Neural cell (in vitro differentiated cells): ENCODE measurements at regions not wholly inside any gene's neighbourhood (a gene's known extent, or its start where the extent isn't known, plus 50 kb on each side); places are given as distances from the start of the nearest gene placed in this dataset.

Experiments
- H2AFZ ChIP-seq: fragments of 200-600, 300-800 bp; sonication (generic), shearing (Covaris generic); 2 replicates; pipeline ENCODE4 v1.6.0; 2014; ENCODE audit warnings: low read depth, mild to moderate bottlenecking, antibody characterized with exemption, low read length, moderate library complexity
- H3F3A ChIP-seq: fragments of 200-600 bp; shearing (Covaris generic); 2 replicates; pipeline ENCODE4 v1.6.1; 2016; ENCODE audit warnings: mild to moderate bottlenecking, moderate library complexity, mixed read lengths, antibody characterized with exemption, low read length; ENCODE audit not compliant: insufficient read depth, poor library complexity, severe bottlenecking
- H3K27ac ChIP-seq: fragments of 200-600, 300-800 bp; sonication (generic), shearing (Covaris generic); 2 replicates; pipeline ENCODE4 v1.5.1; 2014; ENCODE audit warnings: mild to moderate bottlenecking, low read length, moderate library complexity
- H3K27me3 ChIP-seq: fragments of 300-800, 200-600 bp; sonication (generic), shearing (Covaris generic); 2 replicates; pipeline ENCODE4 v1.6.0; 2014; ENCODE audit warnings: mild to moderate bottlenecking, low read depth, low read length, moderate library complexity; ENCODE audit not compliant: insufficient read depth
- H3K36me3 ChIP-seq: fragments of 300-800, 200-600 bp; sonication (generic), shearing (Covaris generic); 2 replicates; pipeline ENCODE4 v1.5.1; 2014; ENCODE audit warnings: mild to moderate bottlenecking, antibody characterized with exemption, low read length, moderate library complexity; ENCODE audit not compliant: insufficient read depth
- H3K4me2 ChIP-seq: fragments of 300-800, 200-600 bp; sonication (generic), shearing (Covaris generic); 2 replicates; pipeline ENCODE4 v1.6.0; 2014; ENCODE audit warnings: mild to moderate bottlenecking, low read length
- H3K4me3 ChIP-seq: fragments of 300-800, 200-600 bp; sonication (generic), shearing (Covaris generic); 2 replicates; pipeline ENCODE4 v1.5.1; 2014; ENCODE audit warnings: mild to moderate bottlenecking, low read length, moderate library complexity
- H3K79me2 ChIP-seq: fragments of 200-600 bp; shearing (Covaris generic); replicated peaks from 2 replicates; pipeline ENCODE4 v1.6.0; 2014; ENCODE audit warnings: mild to moderate bottlenecking, low read length, moderate library complexity; ENCODE audit not compliant: insufficient read depth
- H3K9ac ChIP-seq: fragments of 300-800, 200-600 bp; sonication (generic), shearing (Covaris generic); 2 replicates; pipeline ENCODE4 v1.6.1; 2016; ENCODE audit warnings: mild to moderate bottlenecking, low read length, mixed read lengths
- H3K9me2 ChIP-seq: fragments of 200-600 bp; shearing (Covaris generic); 2 replicates; pipeline ENCODE4 v1.6.1; 2016; ENCODE audit warnings: mild to moderate bottlenecking, low read length, mixed read lengths; ENCODE audit not compliant: insufficient read depth
- H3K9me3 ChIP-seq: fragments of 200-600, 300-800 bp; sonication (generic), shearing (Covaris generic); 2 replicates; pipeline ENCODE4 v1.6.1; 2016; ENCODE audit warnings: mild to moderate bottlenecking, mixed run types, low read length, moderate library complexity, mixed read lengths
- H4K20me1 ChIP-seq: fragments of 200-600 bp; shearing (Covaris generic); 2 replicates; pipeline ENCODE4 v1.6.1; 2016; ENCODE audit warnings: mild to moderate bottlenecking, mixed run types; ENCODE audit not compliant: insufficient read depth
- CTCF ChIP-seq: fragments of 450-650 bp; IDR thresholded peaks from 2 replicates; pipeline ENCODE4 v1.5.1; 2014; ENCODE audit warnings: antibody characterized with exemption, mild to moderate bottlenecking, moderate library complexity; ENCODE audit not compliant: poor library complexity, severe bottlenecking
- EP300 ChIP-seq: fragments of 450-650 bp; conservative IDR thresholded peaks from 2 replicates; pipeline ENCODE4 v1.6.1; 2014; ENCODE audit warnings: antibody characterized with exemption, mild to moderate bottlenecking, moderate library complexity; ENCODE audit not compliant: poor library complexity, severe bottlenecking
- EZH2 ChIP-seq: fragments of 200-600, 300-800 bp; shearing (Covaris generic), sonication (generic); IDR thresholded peaks from 2 replicates; pipeline ENCODE4 v1.6.1; 2014; ENCODE audit warnings: antibody characterized with exemption, low read length, borderline replicate concordance, mild to moderate bottlenecking; ENCODE audit not compliant: insufficient read depth, poor library complexity, severe bottlenecking
- MXI1 ChIP-seq: fragments of 450-650 bp; conservative IDR thresholded peaks from 2 replicates; pipeline ENCODE4 v1.6.1; 2014; ENCODE audit warnings: antibody characterized with exemption, mild to moderate bottlenecking; ENCODE audit not compliant: poor library complexity, severe bottlenecking
- POLR2AphosphoS5 ChIP-seq: IDR thresholded peaks from 2 replicates; pipeline ENCODE4 v1.6.1; 2012
- RAD21 ChIP-seq: fragments of 450-650 bp; conservative IDR thresholded peaks from 2 replicates; pipeline ENCODE4 v1.6.1; 2014; ENCODE audit warnings: antibody characterized with exemption, mild to moderate bottlenecking, moderate library complexity
- SMC3 ChIP-seq: fragments of 450-650 bp; conservative IDR thresholded peaks from 2 replicates; pipeline ENCODE4 v1.6.1; 2014; ENCODE audit warnings: antibody characterized with exemption, mild to moderate bottlenecking, moderate library complexity; ENCODE audit not compliant: poor library complexity
- TAF1 ChIP-seq: IDR thresholded peaks from 2 replicates; pipeline ENCODE4 v1.6.1; 2012; ENCODE audit warnings: low read depth
- TF ChIP-seq, protein P1 (sequence below): IDR thresholded peaks from 2 replicates; pipeline ENCODE4 v1.6.1; 2012; ENCODE audit warnings: borderline replicate concordance

GRCh38 chr13:63691474-63691873, 2275.8 kb upstream of the PCDH20 start:
- TF ChIP-seq EP300 (no peak), TAF1 (no peak), RAD21 (no peak), MXI1 (no peak)

DNA sequence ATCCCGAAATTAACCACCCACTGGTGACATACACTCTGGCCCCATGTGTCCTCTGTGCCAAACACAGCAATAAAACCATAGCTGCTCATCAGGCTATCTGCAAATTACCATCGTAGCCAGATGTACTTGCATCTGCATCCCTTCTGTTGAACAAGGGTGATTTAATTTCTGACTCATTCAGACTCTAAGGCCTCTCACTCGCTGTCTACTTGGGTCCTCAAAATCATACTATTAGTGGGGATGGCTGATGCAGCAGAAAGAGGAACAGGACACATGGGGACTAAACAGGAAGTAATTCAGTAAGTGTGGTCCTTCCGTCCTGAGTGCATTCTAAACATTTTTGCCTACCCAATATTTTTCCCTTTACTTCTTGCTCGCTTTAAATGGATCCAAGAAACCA, 2275.0 kb upstream of the PCDH20 start:
- Histone ChIP-seq H3K27me3 (no peaks in the 10 kb centered on the region), H3K27ac (no peak overlapping the region), H3K9ac (no peak overlapping the region), H3K4me3 (no peak overlapping the region), H4K20me1 (no peaks in the 10 kb centered on the region), H3K4me2 (no peak overlapping the region), H2AFZ (no peak overlapping the region), H3K9me3 (no peaks in the 10 kb centered on the region), H3F3A (no peaks in the 10 kb centered on the region), H3K36me3 (no peaks in the 10 kb centered on the region), H3K79me2 (no peaks in the 10 kb centered on the region), H3K9me2 (no peaks in the 10 kb centered on the region)
- TF ChIP-seq EZH2 (no peak), SMC3 (no peak), MXI1 (no peak), CTCF (no peak), EP300 (no peak), RAD21 (no peak), POLR2AphosphoS5 (no peak), TAF1 (no peak)
- TF ChIP-seq, protein P1, sequence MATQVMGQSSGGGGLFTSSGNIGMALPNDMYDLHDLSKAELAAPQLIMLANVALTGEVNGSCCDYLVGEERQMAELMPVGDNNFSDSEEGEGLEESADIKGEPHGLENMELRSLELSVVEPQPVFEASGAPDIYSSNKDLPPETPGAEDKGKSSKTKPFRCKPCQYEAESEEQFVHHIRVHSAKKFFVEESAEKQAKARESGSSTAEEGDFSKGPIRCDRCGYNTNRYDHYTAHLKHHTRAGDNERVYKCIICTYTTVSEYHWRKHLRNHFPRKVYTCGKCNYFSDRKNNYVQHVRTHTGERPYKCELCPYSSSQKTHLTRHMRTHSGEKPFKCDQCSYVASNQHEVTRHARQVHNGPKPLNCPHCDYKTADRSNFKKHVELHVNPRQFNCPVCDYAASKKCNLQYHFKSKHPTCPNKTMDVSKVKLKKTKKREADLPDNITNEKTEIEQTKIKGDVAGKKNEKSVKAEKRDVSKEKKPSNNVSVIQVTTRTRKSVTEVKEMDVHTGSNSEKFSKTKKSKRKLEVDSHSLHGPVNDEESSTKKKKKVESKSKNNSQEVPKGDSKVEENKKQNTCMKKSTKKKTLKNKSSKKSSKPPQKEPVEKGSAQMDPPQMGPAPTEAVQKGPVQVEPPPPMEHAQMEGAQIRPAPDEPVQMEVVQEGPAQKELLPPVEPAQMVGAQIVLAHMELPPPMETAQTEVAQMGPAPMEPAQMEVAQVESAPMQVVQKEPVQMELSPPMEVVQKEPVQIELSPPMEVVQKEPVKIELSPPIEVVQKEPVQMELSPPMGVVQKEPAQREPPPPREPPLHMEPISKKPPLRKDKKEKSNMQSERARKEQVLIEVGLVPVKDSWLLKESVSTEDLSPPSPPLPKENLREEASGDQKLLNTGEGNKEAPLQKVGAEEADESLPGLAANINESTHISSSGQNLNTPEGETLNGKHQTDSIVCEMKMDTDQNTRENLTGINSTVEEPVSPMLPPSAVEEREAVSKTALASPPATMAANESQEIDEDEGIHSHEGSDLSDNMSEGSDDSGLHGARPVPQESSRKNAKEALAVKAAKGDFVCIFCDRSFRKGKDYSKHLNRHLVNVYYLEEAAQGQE = no peak

More at GRCh38 chr13:63691474-63691873, 2275.8 kb upstream of the PCDH20 start:
- Histone ChIP-seq H3K4me3 (no peak overlapping the region), H3K27ac (no peak overlapping the region), H3K9me3 (no peaks in the 10 kb centered on the region), H3K79me2 (no peaks in the 10 kb centered on the region), H3F3A (no peaks in the 10 kb centered on the region), H3K9ac (no peak overlapping the region), H3K36me3 (no peaks in the 10 kb centered on the region), H3K4me2 (no peak overlapping the region), H2AFZ (no peak overlapping the region), H3K27me3 (no peaks in the 10 kb centered on the region), H3K9me2 (no peaks in the 10 kb centered on the region), H4K20me1 (no peaks in the 10 kb centered on the region)

GRCh38 chr13:63684822-63685221, 2269.2 kb upstream of the PCDH20 start:
- Histone ChIP-seq H3K9ac (no peak overlapping the region), H3K4me3 (no peak overlapping the region), H3K4me2 (no peak overlapping the region), H3K9me3 (no peaks in the 10 kb centered on the region), H3F3A (no peaks in the 10 kb centered on the region), H3K79me2 (no peaks in the 10 kb centered on the region), H4K20me1 (no peaks in the 10 kb centered on the region), H3K9me2 (no peaks in the 10 kb centered on the region), H3K36me3 (no peaks in the 10 kb centered on the region), H3K27me3 (no peaks in the 10 kb centered on the region), H2AFZ (no peak overlapping the region), H3K27ac (no peak overlapping the region)
- TF ChIP-seq EP300 (no peak), EZH2 (no peak), CTCF (no peak), POLR2AphosphoS5 (no peak), SMC3 (no peak), RAD21 (no peak), MXI1 (no peak), TAF1 (no peak)
- TF ChIP-seq, protein P1 = no peak
